Coronary artery (tissue), 2 donors: ENCODE measurements at regions not wholly inside any gene's neighbourhood (a gene's known extent, or its start where the extent isn't known, plus 50 kb on each side); places are given as distances from the start of the nearest gene placed in this dataset.

Experiments
- DNase-seq: peaks from one replicate; pipeline ENCODE4 v3.0.0-alpha.2; 2017; ENCODE audit warnings: low spot score
- H3K27ac ChIP-seq, 2 donors: fragments of 200-600 bp; sonication (generic); one replicate each; pipeline ENCODE4 v1.5.1; 2016 to 2019
- H3K4me3 ChIP-seq: fragments of 200-600 bp; sonication (generic); 2 replicates; pipeline ENCODE4 v1.5.1; 2016; ENCODE audit warnings: mild to moderate bottlenecking, moderate library complexity
- CTCF ChIP-seq: fragments of 200-600 bp; sonication (generic); IDR thresholded peaks from one replicate; pipeline ENCODE4 v1.5.1; 2019; ENCODE audit warnings: antibody characterized with exemption

DNA sequence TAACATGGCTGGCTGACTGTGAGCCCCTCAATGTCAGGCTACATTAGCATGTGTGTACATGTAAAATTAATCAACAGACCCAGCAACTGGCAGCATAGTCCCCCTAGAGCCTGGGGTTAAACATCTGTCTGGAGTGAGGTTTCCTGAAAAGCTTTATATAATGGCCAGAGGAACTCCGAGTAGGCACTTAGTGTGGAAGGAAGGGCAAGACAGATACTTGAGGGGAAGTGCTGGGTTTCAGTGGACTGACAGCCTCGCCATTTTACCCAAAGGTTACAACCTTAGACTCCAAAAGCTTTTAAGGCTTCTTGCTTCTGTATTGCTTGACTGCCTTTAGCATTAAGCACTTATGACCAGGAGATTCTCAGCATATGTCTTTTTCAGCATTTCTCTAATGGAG lies 430.8 kb downstream of the FLRT2 start:
- Histone ChIP-seq H3K27ac (no peak overlapping the region), H3K4me3 (no peak overlapping the region)
- TF ChIP-seq CTCF, result no peak
- no peak for DNase-seq

- Histone ChIP-seq H3K27ac (no peak overlapping the region), H3K4me3 (no peak overlapping the region)
- TF ChIP-seq CTCF, result no peak
- DNase-seq, result no peak
These were observed 429.1 kb downstream of the FLRT2 start for GRCh38 chr14:85959063-85959462.

DNA sequence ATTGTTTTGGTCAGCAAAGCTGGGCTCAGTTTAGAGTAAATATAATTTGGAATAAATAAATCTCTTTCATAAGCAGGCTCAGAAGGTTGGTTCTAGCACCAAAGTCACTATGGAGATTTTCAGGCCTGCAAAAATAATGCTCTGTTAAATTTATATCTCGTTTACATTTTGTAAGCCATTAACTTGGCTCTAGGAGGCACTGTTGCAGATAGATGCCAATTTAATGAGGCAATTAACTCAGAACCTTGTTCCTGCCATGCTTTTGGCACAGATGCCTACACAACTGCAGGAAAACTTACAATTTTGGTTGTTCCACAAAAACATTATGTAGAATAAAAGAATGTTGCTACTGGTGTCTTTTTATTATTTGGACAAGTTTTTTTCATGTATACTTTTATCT lies 428.1 kb downstream of the FLRT2 start:
- DNase-seq, result no peak
- no peak overlapping the region for H3K27ac ChIP-seq
- H3K4me3 ChIP-seq, result no peak overlapping the region
- no peak for TF ChIP-seq CTCF

GRCh38 chr14:85953265-85953664 lies 423.3 kb downstream of the FLRT2 start:
- H3K4me3 ChIP-seq, result no peak overlapping the region
- no peak for DNase-seq
- no peak for TF ChIP-seq CTCF
- no peak overlapping the region for H3K27ac ChIP-seq

DNA sequence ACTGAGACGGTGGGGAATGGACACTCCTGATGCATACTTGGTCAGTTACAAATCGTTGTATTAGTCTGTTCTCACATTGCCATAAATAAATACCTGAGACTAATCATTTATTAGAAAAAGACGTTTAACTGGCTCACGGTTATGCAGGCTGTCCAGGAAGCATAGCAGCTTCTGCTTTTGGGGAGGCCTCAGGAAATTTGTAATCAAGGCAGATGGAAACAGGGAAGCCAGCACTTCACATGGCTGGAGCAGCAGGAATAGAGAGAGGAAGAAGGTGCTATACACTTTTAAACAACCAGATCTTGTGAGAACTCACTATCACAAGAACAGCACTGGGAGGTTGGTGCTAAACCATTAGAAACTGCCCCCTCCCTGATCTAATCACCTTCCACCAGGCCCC lies 418.2 kb downstream of the FLRT2 start:
- DNase-seq, result no peak
- TF ChIP-seq CTCF, result no peak
- Histone ChIP-seq H3K27ac (no peak overlapping the region), H3K4me3 (no peak overlapping the region)

DNA sequence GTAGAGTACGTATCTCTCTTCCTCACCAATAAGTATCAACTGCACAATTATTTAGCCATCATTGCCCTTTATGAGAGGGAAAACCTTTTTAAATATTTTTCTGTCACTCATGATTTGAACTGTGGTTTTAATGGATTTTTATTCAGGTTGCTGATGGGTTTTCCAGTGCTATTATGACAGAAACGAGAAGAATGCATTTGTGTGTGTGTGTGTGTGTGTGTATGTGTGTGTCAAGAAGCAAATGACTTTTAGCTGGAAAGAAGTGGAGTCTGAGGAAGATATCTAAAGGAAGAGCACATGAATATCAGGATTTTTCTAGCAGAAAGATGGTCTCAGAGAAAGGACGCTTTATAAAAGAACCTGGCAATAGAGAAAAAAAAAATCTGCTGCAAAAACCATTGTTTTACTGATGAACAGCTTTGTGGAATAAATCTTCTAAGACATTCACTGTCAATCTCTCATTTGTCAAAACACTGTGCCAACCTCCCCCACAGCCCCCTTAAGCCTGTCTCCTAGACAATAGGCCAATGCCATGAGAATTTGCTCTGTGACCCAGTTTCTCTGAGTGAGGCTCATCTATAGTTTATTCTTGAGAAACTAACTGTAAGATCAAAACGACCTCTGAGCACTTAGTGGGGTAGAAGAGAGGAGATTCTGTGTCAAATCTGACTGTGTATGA lies 417.7 kb downstream of the FLRT2 start:
- DNase-seq, result no peak

More for the DNA sequence above, 417.7 kb downstream of the FLRT2 start:
- Histone ChIP-seq H3K27ac (no peak overlapping the region), H3K4me3 (no peak overlapping the region)
- TF ChIP-seq CTCF, result no peak
